VCaP (cell line): ENCODE measurements at regions not wholly inside any gene's neighbourhood (a gene's known extent, or its start where the extent isn't known, plus 50 kb on each side); places are given as distances from the start of the nearest gene placed in this dataset.

ENCODE experiments used
- H3K27ac ChIP-seq: fragments of 450-650 bp; 2 replicates; pipeline ENCODE4 v1.5.1; 2017
- TF ChIP-seq, protein P1 (sequence below): fragments of 450-650 bp; conservative IDR thresholded peaks from 2 replicates; pipeline ENCODE4 v1.5.1; 2017; ENCODE audit warnings: mild to moderate bottlenecking, moderate library complexity

- TF ChIP-seq, protein P1, sequence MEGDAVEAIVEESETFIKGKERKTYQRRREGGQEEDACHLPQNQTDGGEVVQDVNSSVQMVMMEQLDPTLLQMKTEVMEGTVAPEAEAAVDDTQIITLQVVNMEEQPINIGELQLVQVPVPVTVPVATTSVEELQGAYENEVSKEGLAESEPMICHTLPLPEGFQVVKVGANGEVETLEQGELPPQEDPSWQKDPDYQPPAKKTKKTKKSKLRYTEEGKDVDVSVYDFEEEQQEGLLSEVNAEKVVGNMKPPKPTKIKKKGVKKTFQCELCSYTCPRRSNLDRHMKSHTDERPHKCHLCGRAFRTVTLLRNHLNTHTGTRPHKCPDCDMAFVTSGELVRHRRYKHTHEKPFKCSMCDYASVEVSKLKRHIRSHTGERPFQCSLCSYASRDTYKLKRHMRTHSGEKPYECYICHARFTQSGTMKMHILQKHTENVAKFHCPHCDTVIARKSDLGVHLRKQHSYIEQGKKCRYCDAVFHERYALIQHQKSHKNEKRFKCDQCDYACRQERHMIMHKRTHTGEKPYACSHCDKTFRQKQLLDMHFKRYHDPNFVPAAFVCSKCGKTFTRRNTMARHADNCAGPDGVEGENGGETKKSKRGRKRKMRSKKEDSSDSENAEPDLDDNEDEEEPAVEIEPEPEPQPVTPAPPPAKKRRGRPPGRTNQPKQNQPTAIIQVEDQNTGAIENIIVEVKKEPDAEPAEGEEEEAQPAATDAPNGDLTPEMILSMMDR: no peak
- no peak overlapping the region for H3K27ac ChIP-seq
Observed at GRCh38 chr18:53660306-53660705, 564.2 kb downstream of the MBD2 start.

- TF ChIP-seq, protein P1: no peak
Observed at GRCh38 chr18:53657257-53657656, 567.2 kb downstream of the MBD2 start.

GRCh38 chr18:53649621-53650020 lies 574.8 kb downstream of the MBD2 start:
- TF ChIP-seq, protein P1: no peak
- H3K27ac ChIP-seq: no peak overlapping the region

More at GRCh38 chr18:53657257-53657656, 567.2 kb downstream of the MBD2 start:
- no peak overlapping the region for H3K27ac ChIP-seq

GRCh38 chr18:53644799-53645471 lies 579.5 kb downstream of the MBD2 start:
- TF ChIP-seq, protein P1: no peak

DNA sequence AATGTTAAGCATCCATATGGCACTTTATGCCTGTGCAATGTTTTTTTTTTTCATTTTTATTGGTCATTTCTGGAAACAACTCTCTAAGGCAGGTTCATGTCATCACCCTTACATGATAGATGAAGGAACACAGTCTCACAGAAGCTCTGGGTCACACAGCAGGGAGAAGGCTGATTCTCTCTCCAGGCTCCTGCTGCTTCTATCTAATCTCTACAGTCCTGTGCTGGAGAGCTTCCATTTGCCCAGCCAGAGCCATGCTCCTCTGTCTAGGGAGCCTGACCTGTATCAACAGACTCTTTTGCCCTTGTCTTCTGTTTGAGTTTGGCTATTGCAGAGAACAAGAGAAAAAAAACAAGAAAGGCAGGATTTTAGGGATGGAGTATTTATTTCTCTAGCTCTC lies 584.8 kb downstream of the MBD2 start:
- TF ChIP-seq, protein P1: no peak
- no peak overlapping the region for H3K27ac ChIP-seq

More at GRCh38 chr18:53644799-53645471, 579.5 kb downstream of the MBD2 start:
- H3K27ac ChIP-seq: no peak overlapping the region

DNA sequence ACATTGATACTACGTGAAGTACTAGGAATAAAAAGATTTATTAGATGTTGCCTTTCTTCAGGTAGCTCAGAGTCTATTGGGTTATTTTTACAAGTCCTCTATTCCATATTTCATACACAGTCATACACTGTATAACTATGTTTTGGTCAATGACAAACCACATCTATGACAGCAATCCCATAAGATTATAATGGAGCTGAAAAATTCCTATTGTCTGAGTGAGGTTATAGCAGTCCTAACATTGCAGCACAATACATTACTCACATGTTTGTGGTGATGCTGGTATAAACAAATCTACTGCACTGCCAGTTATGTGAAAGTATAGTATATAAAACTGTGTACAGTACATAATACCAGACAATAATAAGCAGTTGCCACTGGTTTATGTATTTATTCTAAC lies 595.1 kb downstream of the MBD2 start:
- no peak overlapping the region for H3K27ac ChIP-seq

GRCh38 chr18:53625997-53626599 lies 598.4 kb downstream of the MBD2 start:
- no peak overlapping the region for H3K27ac ChIP-seq
- TF ChIP-seq, protein P1: no peak

More for the DNA sequence above, 595.1 kb downstream of the MBD2 start:
- TF ChIP-seq, protein P1: no peak
